Common myeloid progenitor, CD34-positive (primary cell): ENCODE measurements at regions not wholly inside any gene's neighbourhood (a gene's known extent, or its start where the extent isn't known, plus 50 kb on each side); places are given as distances from the start of the nearest gene placed in this dataset.

Source experiments
- CTCF ChIA-PET: fragments of 350-600 bp; sonication (Branson Sonifier 250); formaldehyde crosslinking; loops from one replicate; lab custom pipeline; 2021; ENCODE audit warnings: antibody characterized with exemption; lab: Charles Lee
- POLR2A ChIA-PET: fragments of 350-600 bp; sonication (Branson Sonifier 250); formaldehyde crosslinking; loops from one replicate; lab custom pipeline; 2021; ENCODE audit warnings: antibody characterized with exemption; lab: Charles Lee
- DNase-seq, 3 donors: peaks; one replicate each; pipeline versions ENCODE4 v3.0.0 to v3.0.0-alpha.2; 2013
- H3K27ac ChIP-seq, 2 experiments: 1 replicate in 1 of 2; 2 replicates in 1 of 2; pipeline ENCODE4 v1.7.0; 2013; ENCODE audit warnings: inconsistent platforms in 2 of 2, low read length in 2 of 2, mild to moderate bottlenecking in 2 of 2, low read depth in 1 of 2, moderate library complexity in 1 of 2; ENCODE audit not compliant: severe bottlenecking in 2 of 2, insufficient read depth in 1 of 2, poor library complexity in 1 of 2
- H3K27me3 ChIP-seq, 5 experiments: replicated peaks in 2 of 5; 1 replicate in 3 of 5; 2 replicates in 2 of 5; pipeline versions ENCODE4 v1.6.1 to v1.7.0; 2013; ENCODE audit warnings: low read length in 4 of 5, mild to moderate bottlenecking in 2 of 5, moderate library complexity in 2 of 5, inconsistent platforms in 1 of 5; ENCODE audit not compliant: insufficient read depth in 5 of 5, control insufficient read depth in 4 of 5
- H3K36me3 ChIP-seq, 4 experiments: 1 replicate in 2 of 4; 2 replicates in 2 of 4; pipeline versions ENCODE4 v1.6.1 to v1.7.0; 2013; ENCODE audit warnings: low read length in 3 of 4, control low read depth in 1 of 4, mild to moderate bottlenecking in 1 of 4; ENCODE audit not compliant: control insufficient read depth in 4 of 4, insufficient read depth in 4 of 4
- H3K4me1 ChIP-seq, 4 experiments: 1 replicate in 3 of 4; 2 replicates in 1 of 4; pipeline versions ENCODE4 v1.6.1 to v1.7.1; 2013; ENCODE audit warnings: low read length in 3 of 4, mild to moderate bottlenecking in 3 of 4, control low read depth in 1 of 4, inconsistent platforms in 1 of 4, moderate library complexity in 1 of 4; ENCODE audit not compliant: control insufficient read depth in 4 of 4, insufficient read depth in 4 of 4; ENCODE audit errors: control extremely low read depth in 1 of 4
- H3K4me3 ChIP-seq, 7 experiments: 1 replicate in 4 of 7; 2 replicates in 3 of 7; pipeline versions ENCODE4 v1.5.1 to v1.7.0; 2013; ENCODE audit warnings: mild to moderate bottlenecking in 7 of 7, low read length in 6 of 7, moderate library complexity in 6 of 7, inconsistent platforms in 2 of 7, low read depth in 2 of 7, control low read depth in 1 of 7; ENCODE audit not compliant: insufficient read depth in 4 of 7, control insufficient read depth in 1 of 7; ENCODE audit errors: extremely low read depth in 1 of 7
- H3K9me3 ChIP-seq, 5 experiments: 1 replicate in 4 of 5; 2 replicates in 1 of 5; pipeline versions ENCODE4 v1.6.1 to v1.7.1; 2013; ENCODE audit warnings: low read length in 4 of 5, mild to moderate bottlenecking in 2 of 5, inconsistent platforms in 1 of 5, low read depth in 1 of 5, moderate library complexity in 1 of 5; ENCODE audit not compliant: control insufficient read depth in 4 of 5, insufficient read depth in 2 of 5; ENCODE audit errors: control extremely low read depth in 1 of 5
- WGBS: methylation state at CpG from one replicate; pipeline ENCODE4 v1.1.5; 2013; ENCODE audit not compliant: insufficient coverage; 5-methylcytosine and 5-hydroxymethylcytosine counted together

DNA sequence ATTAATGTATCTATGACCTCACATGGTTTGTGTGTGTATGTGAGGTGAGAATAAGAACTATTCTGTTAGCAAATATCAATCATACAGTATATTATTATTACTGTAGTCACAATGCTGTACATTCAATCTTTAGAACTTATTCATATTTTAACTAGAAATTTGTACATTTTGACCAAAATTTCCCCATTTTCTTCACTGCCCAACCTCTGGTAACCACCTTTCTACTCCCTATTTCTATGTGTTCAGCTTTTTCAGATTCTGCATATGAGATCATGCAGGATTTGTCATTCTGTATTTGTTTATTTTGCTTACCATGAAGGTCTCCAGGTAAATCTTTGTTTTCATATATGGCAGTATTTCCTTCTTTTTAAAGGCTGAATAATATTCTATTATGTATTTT lies 607.9 kb downstream of the SLCO4C1 start:
- Histone ChIP-seq H3K36me3 (no peaks in the 10 kb centered on the region), H3K27me3 (no peaks in the 10 kb centered on the region), H3K27ac (no peak overlapping the region), H3K4me1 (no peaks in the 10 kb centered on the region), H3K4me3 (no peak overlapping the region), H3K9me3 (no peaks in the 10 kb centered on the region)
- DNase-seq, result no peak
- CTCF ChIA-PET, result interaction anchor here (0.7 to 2.0 kb wide), 2 partner anchors 10 to 19 kb away, joined by 3 to 9 read pairs; no protein-coding TSS in a partner anchor
- POLR2A ChIA-PET, result no interaction called here

DNA sequence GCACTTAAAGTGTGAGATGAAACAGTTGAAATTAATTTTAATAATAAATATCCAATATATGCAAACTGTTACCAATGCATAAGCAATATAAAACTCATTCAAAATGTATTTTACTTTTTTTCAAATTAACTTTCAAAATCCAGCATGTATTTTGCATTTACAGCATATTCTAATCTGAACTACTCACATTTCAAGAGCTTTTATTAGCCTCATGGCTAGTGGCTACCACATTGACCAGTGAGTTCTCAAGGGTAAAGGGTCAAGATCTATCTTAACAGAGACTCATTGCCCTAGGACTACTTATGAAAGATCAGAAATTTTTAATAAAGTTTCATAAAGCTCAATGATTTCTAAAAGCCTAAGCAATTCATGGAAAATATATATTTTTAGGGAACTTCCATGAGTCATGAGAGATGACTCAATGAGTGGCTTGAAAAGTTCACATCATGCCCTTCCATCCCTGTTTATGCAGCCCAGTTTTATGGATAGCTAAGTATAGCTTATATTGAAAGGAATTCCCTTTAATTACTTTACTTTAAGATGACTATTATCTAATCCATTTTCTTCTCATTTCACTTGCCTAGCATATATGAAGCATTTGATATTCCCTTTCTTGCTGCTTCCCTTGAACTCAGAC lies 608.6 kb downstream of the SLCO4C1 start:
- H3K27me3 ChIP-seq, result no peaks in the 10 kb centered on the region
- no peaks in the 10 kb centered on the region for H3K36me3 ChIP-seq
- H3K4me1 ChIP-seq, result no peaks in the 10 kb centered on the region
- ChIA-PET POLR2A (no interaction called here), CTCF (interaction anchor here (2.0 kb wide), 1 partner anchor 9 kb away, joined by 9 read pairs; no protein-coding TSS in a partner anchor)
- H3K4me3 ChIP-seq, result no peak overlapping the region
- H3K27ac ChIP-seq, result no peak overlapping the region
- H3K9me3 ChIP-seq, result no peaks in the 10 kb centered on the region
- no peak for DNase-seq

DNA sequence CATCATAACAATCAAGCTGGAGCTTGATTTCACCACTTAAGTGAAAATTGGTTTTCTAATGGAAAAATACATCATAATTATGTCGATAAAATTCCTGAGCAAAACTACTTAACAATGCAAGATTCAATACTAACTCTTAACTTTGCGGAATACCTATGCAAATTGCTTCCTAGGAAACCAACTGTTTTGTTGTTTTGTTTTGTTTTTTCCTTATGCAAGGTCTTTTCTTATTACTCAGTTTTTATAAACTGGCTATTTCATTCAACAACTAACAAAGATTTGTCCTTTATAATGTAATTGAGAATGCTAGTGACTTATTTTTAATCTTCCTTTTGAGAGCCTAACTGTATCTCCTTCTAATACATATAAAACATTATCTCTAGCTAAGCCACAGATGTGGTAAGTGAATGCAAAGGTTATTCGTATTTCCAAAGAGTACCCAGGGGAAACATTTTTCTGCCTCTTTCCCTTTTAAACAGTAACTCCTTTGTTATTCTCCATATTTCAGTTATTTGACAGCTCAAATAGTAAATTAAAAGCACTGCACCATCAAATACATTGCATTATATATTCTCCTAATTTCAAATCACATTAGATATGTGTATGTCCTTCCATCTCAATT lies 609.4 kb downstream of the SLCO4C1 start:
- CTCF ChIA-PET, result no interaction called here
- Histone ChIP-seq H3K9me3 (no peaks in the 10 kb centered on the region), H3K4me3 (no peak overlapping the region), H3K36me3 (no peaks in the 10 kb centered on the region), H3K27ac (no peak overlapping the region), H3K4me1 (no peaks in the 10 kb centered on the region), H3K27me3 (no peaks in the 10 kb centered on the region)
- POLR2A ChIA-PET, result no interaction called here
- DNase-seq, result no peak
- 75% methylated on average over 1 of the region's 3 CpGs for WGBS

DNA sequence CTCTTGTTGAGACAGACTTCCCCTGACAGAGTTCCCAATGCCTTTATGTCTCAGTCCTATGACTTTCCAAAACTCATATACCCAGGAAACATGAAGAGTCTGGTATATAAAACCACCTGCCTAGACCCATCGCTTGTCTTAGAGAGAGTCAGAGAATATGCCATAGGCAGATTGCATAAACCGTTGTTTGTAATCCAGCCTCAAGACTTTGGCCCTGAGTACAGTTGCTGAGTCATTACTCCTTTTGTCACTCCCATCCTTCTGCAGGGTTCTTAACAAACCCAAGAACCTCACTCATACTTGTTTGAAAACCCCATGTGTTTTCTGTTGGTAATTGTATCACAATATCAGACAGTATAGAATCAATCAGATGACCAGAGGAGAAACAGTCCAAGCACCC lies 616.3 kb downstream of the SLCO4C1 start:
- H3K4me3 ChIP-seq, result no peak overlapping the region
- no peaks in the 10 kb centered on the region for H3K9me3 ChIP-seq
- no peak overlapping the region for H3K27ac ChIP-seq
- CTCF ChIA-PET, result no interaction called here
- H3K27me3 ChIP-seq, result peaks cover 0 to 1% (median 0%) of the 10 kb centered on the region in 5 experiments
- 56% methylated on average over 2 of the region's 2 CpGs for WGBS
- H3K36me3 ChIP-seq, result no peaks in the 10 kb centered on the region
- no peaks in the 10 kb centered on the region for H3K4me1 ChIP-seq
- POLR2A ChIA-PET, result no interaction called here
- peak in 2 of 3 donors; percentile 1 to 3 for DNase-seq

DNA sequence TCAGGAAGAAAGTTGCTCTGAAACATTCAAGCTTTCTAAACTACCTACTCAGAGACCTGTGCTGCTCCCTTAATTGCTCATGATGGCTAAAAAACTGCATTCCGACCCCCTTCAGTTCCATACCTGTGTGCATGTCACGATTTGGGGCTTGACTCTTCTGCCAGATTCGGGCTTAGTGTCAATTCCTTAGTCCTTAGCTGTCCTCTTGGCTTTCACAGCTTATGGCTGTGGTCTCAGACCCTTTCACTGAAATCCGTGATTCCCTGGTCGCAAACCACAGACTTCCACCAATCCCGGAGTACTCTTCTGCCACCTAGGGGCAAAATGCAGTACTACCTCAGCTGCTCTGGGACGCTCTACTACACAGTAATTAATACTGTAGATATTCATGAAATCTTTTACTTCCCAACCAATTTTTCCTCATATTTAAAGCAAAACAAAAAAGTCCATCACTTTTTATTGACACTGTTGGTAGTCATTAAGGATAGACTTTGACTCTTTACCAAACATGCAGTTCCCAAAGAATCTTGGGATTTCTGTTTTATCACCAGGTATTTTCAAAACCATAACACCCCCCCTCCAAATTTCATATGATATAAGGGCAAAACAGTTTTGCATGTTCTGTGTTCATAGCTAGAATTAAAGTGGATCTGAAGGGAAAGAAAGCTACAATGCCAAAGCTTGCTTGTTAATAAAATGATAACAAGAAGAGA lies 617.4 kb downstream of the SLCO4C1 start:
- DNase-seq, result peak; percentile 23 to 28 (median 24)
- Histone ChIP-seq H3K27ac (no peak overlapping the region), H3K36me3 (no peaks in the 10 kb centered on the region), H3K4me1 (no peaks in the 10 kb centered on the region), H3K9me3 (no peaks in the 10 kb centered on the region), H3K4me3 (no peak overlapping the region), H3K27me3 (peaks cover 0 to 1% (median 0%) of the 10 kb centered on the region in 5 experiments)
- ChIA-PET POLR2A (no interaction called here), CTCF (interaction anchor here (0.9 to 1.6 kb wide), 2 partner anchors 10 to 13 kb away, joined by 3 to 9 read pairs; no protein-coding TSS in a partner anchor)
- 12% methylated on average over 7 of the region's 7 CpGs for WGBS

DNA sequence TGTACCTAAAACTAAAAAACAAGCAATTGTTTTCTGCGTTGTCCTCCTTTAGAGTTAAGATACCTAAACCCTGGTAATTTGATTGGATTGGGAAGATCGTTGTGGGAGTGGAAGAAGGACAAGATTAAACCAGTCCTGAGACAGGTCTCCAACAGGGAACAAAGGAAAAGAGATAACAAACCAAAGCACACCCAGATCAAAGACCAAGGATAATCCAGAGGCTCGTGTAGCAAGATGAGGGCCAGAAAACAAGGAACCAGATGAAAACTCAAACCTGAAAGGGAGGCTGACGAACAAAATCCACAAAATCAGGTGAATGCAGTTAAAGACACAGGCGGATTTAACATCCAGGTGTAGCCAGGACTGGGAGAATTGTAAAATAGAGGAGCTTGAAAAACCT lies 618.1 kb downstream of the SLCO4C1 start:
- H3K4me3 ChIP-seq, result no peak overlapping the region
- CTCF ChIA-PET, result interaction anchor here (1.6 kb wide), 1 partner anchor 10 kb away, joined by 9 read pairs; no protein-coding TSS in a partner anchor

DNA sequence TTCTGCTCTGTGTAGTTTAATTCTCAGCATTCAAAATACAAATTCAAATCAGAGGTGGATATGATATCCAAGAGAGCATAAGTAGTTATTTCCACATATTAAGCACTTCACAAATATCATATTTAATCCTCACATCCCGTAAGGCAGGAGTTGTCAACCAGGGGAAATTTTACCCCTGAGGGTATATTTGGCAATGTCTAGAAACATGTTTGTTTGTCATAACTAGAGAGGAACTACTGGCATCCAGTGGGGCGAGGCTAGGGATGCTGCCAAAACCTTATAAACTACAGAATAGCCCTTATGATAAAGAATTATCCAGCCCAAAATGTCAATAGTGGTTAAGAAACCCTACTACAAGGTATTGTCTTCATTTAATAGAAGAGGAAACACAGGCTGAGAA lies 619.4 kb downstream of the SLCO4C1 start:
- CTCF ChIA-PET, result no interaction called here
- DNase-seq, result no peak

More for the DNA sequence above, 618.1 kb downstream of the SLCO4C1 start:
- Histone ChIP-seq H3K27me3 (peaks cover 0 to 1% (median 0%) of the 10 kb centered on the region in 5 experiments), H3K36me3 (no peaks in the 10 kb centered on the region), H3K9me3 (no peaks in the 10 kb centered on the region), H3K27ac (no peak overlapping the region), H3K4me1 (no peaks in the 10 kb centered on the region)
- POLR2A ChIA-PET, result no interaction called here
- DNase-seq, result no peak
- 67% methylated on average over 4 of the region's 5 CpGs for WGBS

More for the DNA sequence above, 619.4 kb downstream of the SLCO4C1 start:
- WGBS, result no CpG with 5 or more reads among the region's 2 CpGs
- H3K4me3 ChIP-seq, result no peak overlapping the region
- H3K27me3 ChIP-seq, result peaks cover 0 to 3% (median 0%) of the 10 kb centered on the region in 5 experiments
- POLR2A ChIA-PET, result no interaction called here
- no peaks in the 10 kb centered on the region for H3K9me3 ChIP-seq
- no peak overlapping the region for H3K27ac ChIP-seq
- H3K4me1 ChIP-seq, result no peaks in the 10 kb centered on the region
- H3K36me3 ChIP-seq, result no peaks in the 10 kb centered on the region
